WTC11 (cell line): ENCODE measurements at regions not wholly inside any gene's neighbourhood (a gene's known extent, or its start where the extent isn't known, plus 50 kb on each side); places are given as distances from the start of the nearest gene placed in this dataset.

Experiments
- ATAC-seq: fragments of 200-7000 bp; cut with Tn5 transposase; 2 replicates; pipeline ENCODE4 v1.10.0; 2021; ENCODE audit warnings: mild to moderate bottlenecking, moderate library complexity
- CTCF ChIA-PET: fragments of 300-600 bp; sonication (Branson Sonifier 250); formaldehyde crosslinking; loops from one replicate; lab custom pipeline; 2021; ENCODE audit warnings: antibody characterized with exemption; lab: Charles Lee
- POLR2A ChIA-PET: fragments of 350-600 bp; sonication (Branson Sonifier 250); formaldehyde crosslinking; loops from one replicate; lab custom pipeline; 2021; ENCODE audit warnings: antibody characterized with exemption; lab: Charles Lee
- DNase-seq: peaks from one replicate; pipeline ENCODE4 v3.0.0; 2021; ENCODE audit warnings: low spot score
- H3K27ac Mint-ChIP-seq: 2 replicates; pipeline ENCODE4 v1.8.0; 2021; ENCODE audit warnings: mixed read lengths
- H3K27me3 Mint-ChIP-seq: 2 replicates; pipeline ENCODE4 v1.8.0; 2021; ENCODE audit warnings: low read depth, mild to moderate bottlenecking, moderate library complexity, mixed read lengths
- H3K36me3 Mint-ChIP-seq: 2 replicates; pipeline ENCODE4 v1.8.0; 2021; ENCODE audit warnings: mixed read lengths
- H3K4me1 Mint-ChIP-seq: 2 replicates; pipeline ENCODE4 v1.8.0; 2022; ENCODE audit warnings: mixed read lengths
- H3K4me3 Mint-ChIP-seq: 2 replicates; pipeline ENCODE4 v1.8.0; 2021; ENCODE audit warnings: mild to moderate bottlenecking, moderate library complexity, mixed read lengths
- H3K9me3 Mint-ChIP-seq: 2 replicates; pipeline ENCODE4 v1.8.0; 2021; ENCODE audit warnings: mixed read lengths
- CREM ChIP-seq: sonication (generic); formaldehyde crosslinking; IDR thresholded peaks from 2 replicates; pipeline ENCODE4 v1.8.1; 2022; ENCODE audit warnings: mild to moderate bottlenecking, missing genetic modification reagents, moderate library complexity
- EMX1 ChIP-seq: fragments of 250-450 bp; sonication (Bioruptor Pico); IDR thresholded peaks from 2 replicates; pipeline ENCODE4 v1.8.0; 2021; ENCODE audit warnings: mild to moderate bottlenecking
- MYBL2 ChIP-seq: sonication (generic); formaldehyde crosslinking; IDR thresholded peaks from 2 replicates; pipeline ENCODE4 v1.8.1; 2023; ENCODE audit warnings: mild to moderate bottlenecking, moderate library complexity, missing genetic modification reagents
- RELA ChIP-seq: sonication (generic); formaldehyde crosslinking; IDR thresholded peaks from 2 replicates; pipeline ENCODE4 v1.8.1; 2022; ENCODE audit warnings: missing genetic modification reagents, mild to moderate bottlenecking, borderline replicate concordance
- SMAD4 ChIP-seq: sonication (generic); formaldehyde crosslinking; IDR thresholded peaks from 2 replicates; pipeline ENCODE4 v1.8.0; 2022; ENCODE audit warnings: mild to moderate bottlenecking, missing genetic modification reagents
- SOX15 ChIP-seq: fragments of 250-450 bp; sonication (Bioruptor Pico); IDR thresholded peaks from 2 replicates; pipeline ENCODE4 v1.9.0; 2021; ENCODE audit warnings: mild to moderate bottlenecking
- STAT6 ChIP-seq: sonication (generic); formaldehyde crosslinking; conservative IDR thresholded peaks from 2 replicates; pipeline ENCODE4 v1.8.1; 2023; ENCODE audit warnings: mild to moderate bottlenecking, low read depth, missing genetic modification reagents, moderate library complexity
- TCF7 ChIP-seq: sonication (generic); formaldehyde crosslinking; IDR thresholded peaks from 2 replicates; pipeline ENCODE4 v1.8.0; 2022; ENCODE audit warnings: mild to moderate bottlenecking, low read depth, missing genetic modification reagents, moderate library complexity
- TEAD4 ChIP-seq: sonication (generic); formaldehyde crosslinking; IDR thresholded peaks from 2 replicates; pipeline ENCODE4 v1.8.0; 2022; ENCODE audit warnings: mild to moderate bottlenecking, missing genetic modification reagents
- USF1 ChIP-seq: sonication (generic); formaldehyde crosslinking; IDR thresholded peaks from 2 replicates; pipeline ENCODE4 v1.8.0; 2022; ENCODE audit warnings: mild to moderate bottlenecking, missing genetic modification reagents
- ZNF219 ChIP-seq: sonication (generic); formaldehyde crosslinking; IDR thresholded peaks from 2 replicates; pipeline ENCODE4 v1.8.0; 2023; ENCODE audit warnings: missing genetic modification reagents, mild to moderate bottlenecking, borderline replicate concordance
- ZNF416 ChIP-seq: fragments of 250-450 bp; sonication (Bioruptor Pico); IDR thresholded peaks from 2 replicates; pipeline ENCODE4 v1.9.0; 2021; ENCODE audit warnings: mild to moderate bottlenecking, inconsistent platforms
- ZNF423 ChIP-seq: fragments of 250-450 bp; sonication (Bioruptor Pico); IDR thresholded peaks from 2 replicates; pipeline ENCODE4 v2.1.2; 2022; ENCODE audit warnings: mild to moderate bottlenecking, moderate library complexity
- TF ChIP-seq, protein P1 (sequence below): sonication (generic); formaldehyde crosslinking; IDR thresholded peaks from 2 replicates; pipeline ENCODE4 v1.8.1; 2022; ENCODE audit warnings: low read depth, missing genetic modification reagents, borderline replicate concordance
- TF ChIP-seq, protein P2 (sequence below): sonication (generic); formaldehyde crosslinking; IDR thresholded peaks from 2 replicates; pipeline ENCODE4 v1.8.0; 2022; ENCODE audit warnings: mild to moderate bottlenecking, missing genetic modification reagents
- TF ChIP-seq, protein P3 (sequence below): sonication (generic); formaldehyde crosslinking; IDR thresholded peaks from 2 replicates; pipeline ENCODE4 v1.8.1; 2022; ENCODE audit warnings: missing genetic modification reagents, borderline replicate concordance
- TF ChIP-seq, protein P4 (sequence below): fragments of 200-600 bp; IDR thresholded peaks from 2 replicates; pipeline ENCODE4 v1.8.0; 2022; ENCODE audit warnings: antibody characterized with exemption
- TF ChIP-seq, protein P5 (sequence below): sonication (generic); formaldehyde crosslinking; IDR thresholded peaks from 2 replicates; pipeline ENCODE4 v1.8.0; 2022; ENCODE audit warnings: mild to moderate bottlenecking, missing genetic modification reagents
- TF ChIP-seq, protein P6 (sequence below): sonication (generic); formaldehyde crosslinking; IDR thresholded peaks from 2 replicates; pipeline ENCODE4 v1.8.1; 2023; ENCODE audit warnings: mild to moderate bottlenecking, missing genetic modification reagents, borderline replicate concordance

- ChIA-PET CTCF (no interaction called here), POLR2A (no interaction called here)
- ATAC-seq (no peak), DNase-seq (no peak)
- Mint-ChIP-seq H3K4me1 (peaks cover 10% of the 10 kb centered on the region), H3K36me3 (no peaks in the 10 kb centered on the region), H3K4me3 (no peak overlapping the region), H3K27ac (no peak overlapping the region), H3K9me3 (0 out of 2 replicates have a peak, but pooled peaks cover 5% of the 10 kb centered on the region), H3K27me3 (0 out of 2 replicates have a peak, but pooled peaks cover 4% of the 10 kb centered on the region)
- TF ChIP-seq USF1 = no peak
- no peak for TF ChIP-seq TEAD4
- TF ChIP-seq, protein P1, sequence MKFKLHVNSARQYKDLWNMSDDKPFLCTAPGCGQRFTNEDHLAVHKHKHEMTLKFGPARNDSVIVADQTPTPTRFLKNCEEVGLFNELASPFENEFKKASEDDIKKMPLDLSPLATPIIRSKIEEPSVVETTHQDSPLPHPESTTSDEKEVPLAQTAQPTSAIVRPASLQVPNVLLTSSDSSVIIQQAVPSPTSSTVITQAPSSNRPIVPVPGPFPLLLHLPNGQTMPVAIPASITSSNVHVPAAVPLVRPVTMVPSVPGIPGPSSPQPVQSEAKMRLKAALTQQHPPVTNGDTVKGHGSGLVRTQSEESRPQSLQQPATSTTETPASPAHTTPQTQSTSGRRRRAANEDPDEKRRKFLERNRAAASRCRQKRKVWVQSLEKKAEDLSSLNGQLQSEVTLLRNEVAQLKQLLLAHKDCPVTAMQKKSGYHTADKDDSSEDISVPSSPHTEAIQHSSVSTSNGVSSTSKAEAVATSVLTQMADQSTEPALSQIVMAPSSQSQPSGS = no peak
- no peak for TF ChIP-seq MYBL2 (CRISPR knock-in tag)
- no peak for TF ChIP-seq ZNF219 (CRISPR knock-in tag)
- TF ChIP-seq TCF7 (CRISPR knock-in tag) = no peak
- TF ChIP-seq, protein P2, sequence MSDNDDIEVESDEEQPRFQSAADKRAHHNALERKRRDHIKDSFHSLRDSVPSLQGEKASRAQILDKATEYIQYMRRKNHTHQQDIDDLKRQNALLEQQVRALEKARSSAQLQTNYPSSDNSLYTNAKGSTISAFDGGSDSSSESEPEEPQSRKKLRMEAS (CRISPR knock-in tag) = no peak
- TF ChIP-seq, protein P3, sequence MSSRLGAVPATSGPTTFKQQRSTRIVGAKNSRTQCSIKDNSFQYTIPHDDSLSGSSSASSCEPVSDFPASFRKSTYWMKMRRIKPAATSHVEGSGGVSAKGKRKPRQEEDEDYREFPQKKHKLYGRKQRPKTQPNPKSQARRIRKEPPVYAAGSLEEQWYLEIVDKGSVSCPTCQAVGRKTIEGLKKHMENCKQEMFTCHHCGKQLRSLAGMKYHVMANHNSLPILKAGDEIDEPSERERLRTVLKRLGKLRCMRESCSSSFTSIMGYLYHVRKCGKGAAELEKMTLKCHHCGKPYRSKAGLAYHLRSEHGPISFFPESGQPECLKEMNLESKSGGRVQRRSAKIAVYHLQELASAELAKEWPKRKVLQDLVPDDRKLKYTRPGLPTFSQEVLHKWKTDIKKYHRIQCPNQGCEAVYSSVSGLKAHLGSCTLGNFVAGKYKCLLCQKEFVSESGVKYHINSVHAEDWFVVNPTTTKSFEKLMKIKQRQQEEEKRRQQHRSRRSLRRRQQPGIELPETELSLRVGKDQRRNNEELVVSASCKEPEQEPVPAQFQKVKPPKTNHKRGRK (CRISPR knock-in tag) = no peak
- TF ChIP-seq ZNF423 (CRISPR knock-in tag) = no peak
- TF ChIP-seq ZNF416 = no peak
- no peak for TF ChIP-seq EMX1 (CRISPR knock-in tag)
- TF ChIP-seq SOX15 = no peak
- no peak for TF ChIP-seq SMAD4 (CRISPR knock-in tag)
- TF ChIP-seq RELA (CRISPR knock-in tag) = no peak
- TF ChIP-seq, protein P4, sequence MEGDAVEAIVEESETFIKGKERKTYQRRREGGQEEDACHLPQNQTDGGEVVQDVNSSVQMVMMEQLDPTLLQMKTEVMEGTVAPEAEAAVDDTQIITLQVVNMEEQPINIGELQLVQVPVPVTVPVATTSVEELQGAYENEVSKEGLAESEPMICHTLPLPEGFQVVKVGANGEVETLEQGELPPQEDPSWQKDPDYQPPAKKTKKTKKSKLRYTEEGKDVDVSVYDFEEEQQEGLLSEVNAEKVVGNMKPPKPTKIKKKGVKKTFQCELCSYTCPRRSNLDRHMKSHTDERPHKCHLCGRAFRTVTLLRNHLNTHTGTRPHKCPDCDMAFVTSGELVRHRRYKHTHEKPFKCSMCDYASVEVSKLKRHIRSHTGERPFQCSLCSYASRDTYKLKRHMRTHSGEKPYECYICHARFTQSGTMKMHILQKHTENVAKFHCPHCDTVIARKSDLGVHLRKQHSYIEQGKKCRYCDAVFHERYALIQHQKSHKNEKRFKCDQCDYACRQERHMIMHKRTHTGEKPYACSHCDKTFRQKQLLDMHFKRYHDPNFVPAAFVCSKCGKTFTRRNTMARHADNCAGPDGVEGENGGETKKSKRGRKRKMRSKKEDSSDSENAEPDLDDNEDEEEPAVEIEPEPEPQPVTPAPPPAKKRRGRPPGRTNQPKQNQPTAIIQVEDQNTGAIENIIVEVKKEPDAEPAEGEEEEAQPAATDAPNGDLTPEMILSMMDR = no peak
- no peak for TF ChIP-seq STAT6 (CRISPR knock-in tag)
- no peak for TF ChIP-seq CREM
- TF ChIP-seq, protein P5, sequence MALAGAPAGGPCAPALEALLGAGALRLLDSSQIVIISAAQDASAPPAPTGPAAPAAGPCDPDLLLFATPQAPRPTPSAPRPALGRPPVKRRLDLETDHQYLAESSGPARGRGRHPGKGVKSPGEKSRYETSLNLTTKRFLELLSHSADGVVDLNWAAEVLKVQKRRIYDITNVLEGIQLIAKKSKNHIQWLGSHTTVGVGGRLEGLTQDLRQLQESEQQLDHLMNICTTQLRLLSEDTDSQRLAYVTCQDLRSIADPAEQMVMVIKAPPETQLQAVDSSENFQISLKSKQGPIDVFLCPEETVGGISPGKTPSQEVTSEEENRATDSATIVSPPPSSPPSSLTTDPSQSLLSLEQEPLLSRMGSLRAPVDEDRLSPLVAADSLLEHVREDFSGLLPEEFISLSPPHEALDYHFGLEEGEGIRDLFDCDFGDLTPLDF (CRISPR knock-in tag) = no peak
- TF ChIP-seq, protein P6, sequence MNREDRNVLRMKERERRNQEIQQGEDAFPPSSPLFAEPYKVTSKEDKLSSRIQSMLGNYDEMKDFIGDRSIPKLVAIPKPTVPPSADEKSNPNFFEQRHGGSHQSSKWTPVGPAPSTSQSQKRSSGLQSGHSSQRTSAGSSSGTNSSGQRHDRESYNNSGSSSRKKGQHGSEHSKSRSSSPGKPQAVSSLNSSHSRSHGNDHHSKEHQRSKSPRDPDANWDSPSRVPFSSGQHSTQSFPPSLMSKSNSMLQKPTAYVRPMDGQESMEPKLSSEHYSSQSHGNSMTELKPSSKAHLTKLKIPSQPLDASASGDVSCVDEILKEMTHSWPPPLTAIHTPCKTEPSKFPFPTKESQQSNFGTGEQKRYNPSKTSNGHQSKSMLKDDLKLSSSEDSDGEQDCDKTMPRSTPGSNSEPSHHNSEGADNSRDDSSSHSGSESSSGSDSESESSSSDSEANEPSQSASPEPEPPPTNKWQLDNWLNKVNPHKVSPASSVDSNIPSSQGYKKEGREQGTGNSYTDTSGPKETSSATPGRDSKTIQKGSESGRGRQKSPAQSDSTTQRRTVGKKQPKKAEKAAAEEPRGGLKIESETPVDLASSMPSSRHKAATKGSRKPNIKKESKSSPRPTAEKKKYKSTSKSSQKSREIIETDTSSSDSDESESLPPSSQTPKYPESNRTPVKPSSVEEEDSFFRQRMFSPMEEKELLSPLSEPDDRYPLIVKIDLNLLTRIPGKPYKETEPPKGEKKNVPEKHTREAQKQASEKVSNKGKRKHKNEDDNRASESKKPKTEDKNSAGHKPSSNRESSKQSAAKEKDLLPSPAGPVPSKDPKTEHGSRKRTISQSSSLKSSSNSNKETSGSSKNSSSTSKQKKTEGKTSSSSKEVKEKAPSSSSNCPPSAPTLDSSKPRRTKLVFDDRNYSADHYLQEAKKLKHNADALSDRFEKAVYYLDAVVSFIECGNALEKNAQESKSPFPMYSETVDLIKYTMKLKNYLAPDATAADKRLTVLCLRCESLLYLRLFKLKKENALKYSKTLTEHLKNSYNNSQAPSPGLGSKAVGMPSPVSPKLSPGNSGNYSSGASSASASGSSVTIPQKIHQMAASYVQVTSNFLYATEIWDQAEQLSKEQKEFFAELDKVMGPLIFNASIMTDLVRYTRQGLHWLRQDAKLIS (CRISPR knock-in tag) = no peak
Measured at GRCh38 chr6:2497922-2498623, 252.6 kb downstream of the MYLK4 start.
